HepG2 (cell line): ENCODE measurements at regions not wholly inside any gene's neighbourhood (a gene's known extent, or its start where the extent isn't known, plus 50 kb on each side); places are given as distances from the start of the nearest gene placed in this dataset.

ENCODE experiments used
- ATAC-seq: fragments of 200-7000 bp; cut with Tn5 transposase; 3 replicates; pipeline ENCODE4 v1.9.1; 2020; ENCODE audit warnings: mild to moderate bottlenecking, moderate library complexity
- BruUV-seq: library from RNA; stranded (reverse); fragments of 400-500 nt; replicated peaks from 2 replicates; lab custom pipeline; 2021; lab: Mats Ljungman, UMichigan
- CTCF ChIA-PET: fragments of 300-600 bp; formaldehyde crosslinking; extraction: SDS; loops from one replicate; lab custom pipeline; 2021; ENCODE audit warnings: low total read pairs, inconsistent platforms, low intra/inter-chr PET ratio; lab: Yijun Ruan, JAX
- POLR2A ChIA-PET: fragments of 350-600 bp; sonication (Branson Sonifier 250); formaldehyde crosslinking; loops from one replicate; lab custom pipeline; 2020; ENCODE audit warnings: antibody characterized with exemption, inconsistent platforms; lab: Yijun Ruan, JAX
- DNase-seq: peaks from one replicate; pipeline ENCODE4 v3.0.0-alpha.2; 2015; ENCODE audit warnings: low spot score
- FAIRE-seq: peaks from 3 replicates; lab custom pipeline; 2011; peaks lifted over from hg19 to GRCh38; lab: Jason Lieb, UNC
- H2AFZ ChIP-seq: one replicate; pipeline ENCODE4 v1.6.1; 2011; ENCODE audit warnings: low read length, inconsistent platforms
- H3K27ac ChIP-seq: fragments of 300-600 bp; 3 replicates; pipeline ENCODE4 v1.8.0; 2011; ENCODE audit warnings: mixed run types, mild to moderate bottlenecking, mixed read lengths, low read length, inconsistent platforms; ENCODE audit not compliant: insufficient read depth; ENCODE audit errors: extremely low read length
- H3K27me3 ChIP-seq, 2 experiments: fragments of 200-600 bp in 1 of 2; 2 replicates in 1 of 2; 3 replicates in 1 of 2; pipeline versions ENCODE4 v1.6.0 to v1.8.0; 2011; ENCODE audit warnings: low read length in 2 of 2, mild to moderate bottlenecking in 2 of 2, moderate library complexity in 2 of 2, inconsistent platforms in 1 of 2; ENCODE audit not compliant: insufficient read depth in 2 of 2, control insufficient read depth in 1 of 2
- H3K36me3 ChIP-seq, 2 experiments: fragments of 200-600 bp in 1 of 2; replicated peaks in 1 of 2; 2 replicates in 1 of 2; 3 replicates in 1 of 2; pipeline versions ENCODE4 v1.5.1 to v1.8.0; 2011; ENCODE audit warnings: low read length in 2 of 2, inconsistent platforms in 1 of 2; ENCODE audit not compliant: insufficient read depth in 2 of 2, control insufficient read depth in 1 of 2
- H3K4me1 ChIP-seq: 2 replicates; pipeline ENCODE4 v1.5.1; 2012; ENCODE audit warnings: low read length, inconsistent platforms; ENCODE audit not compliant: insufficient read depth
- H3K4me2 ChIP-seq: 2 replicates; pipeline ENCODE4 v1.6.0; 2011; ENCODE audit warnings: low read depth, low read length, inconsistent platforms
- H3K4me3 ChIP-seq, 3 experiments: fragments of 200-600 bp in 1 of 3; sonication (generic), shearing (Covaris generic) in 1 of 3; replicated peaks in 1 of 3; 2 replicates each; pipeline ENCODE4 v1.5.1; 2011 to 2016; ENCODE audit warnings: low read length in 3 of 3, inconsistent platforms in 2 of 3, low read depth in 2 of 3, mild to moderate bottlenecking in 2 of 3, control low read depth in 1 of 3, mixed read lengths in 1 of 3; ENCODE audit not compliant: insufficient read depth in 1 of 3
- H3K79me2 ChIP-seq: one replicate; pipeline ENCODE4 v1.6.1; 2011; ENCODE audit warnings: low read length, inconsistent platforms; ENCODE audit not compliant: insufficient read depth
- H3K9ac ChIP-seq: 2 replicates; pipeline ENCODE4 v1.6.0; 2011; ENCODE audit warnings: mild to moderate bottlenecking, low read depth, low read length, inconsistent platforms; ENCODE audit not compliant: insufficient read depth
- H3K9me3 ChIP-seq: 2 replicates; pipeline ENCODE4 v1.5.1; 2012; ENCODE audit warnings: mild to moderate bottlenecking, low read length
- H4K20me1 ChIP-seq: 2 replicates; pipeline ENCODE4 v1.6.0; 2011; ENCODE audit warnings: inconsistent platforms, mild to moderate bottlenecking, low read length, moderate library complexity; ENCODE audit not compliant: insufficient read depth
- DMAP1 ChIP-seq: IDR thresholded peaks from 2 replicates; pipeline ENCODE4 v1.6.1; 2016
- GATAD1 ChIP-seq: IDR thresholded peaks from 2 replicates; pipeline ENCODE4 v1.6.1; 2016; ENCODE audit warnings: missing genetic modification reagents, missing compliant biosample characterization
- GATAD2A ChIP-seq: IDR thresholded peaks from 2 replicates; pipeline ENCODE4 v1.6.1; 2016
- GLI4 ChIP-seq: sonication (generic); formaldehyde crosslinking; IDR thresholded peaks from 2 replicates; pipeline ENCODE4 v1.5.1; 2020; ENCODE audit warnings: missing genetic modification reagents, mild to moderate bottlenecking, moderate library complexity, borderline replicate concordance
- NAIF1 ChIP-seq: sonication (generic); formaldehyde crosslinking; IDR thresholded peaks from 2 replicates; pipeline ENCODE4 v1.5.0; 2020; ENCODE audit warnings: mild to moderate bottlenecking, missing genetic modification reagents, borderline replicate concordance
- SP4 ChIP-seq: sonication (generic); formaldehyde crosslinking; IDR thresholded peaks from 2 replicates; pipeline ENCODE4 v1.8.1; 2023; ENCODE audit warnings: mild to moderate bottlenecking, missing genetic modification reagents
- SYNCRIP ChIP-seq: fragments of 200-400 bp; formaldehyde crosslinking; IDR thresholded peaks from 2 replicates; pipeline ENCODE4 v1.6.1; 2018; ENCODE audit warnings: mild to moderate bottlenecking, low read depth, low read length; ENCODE audit not compliant: insufficient read depth
- TEAD3 ChIP-seq: optimal IDR thresholded peaks from 2 replicates; pipeline ENCODE3; 2016; ENCODE audit warnings: borderline replicate concordance
- ZNF143 ChIP-seq: sonication (generic); formaldehyde crosslinking; IDR thresholded peaks from 2 replicates; pipeline ENCODE4 v1.4.0; 2020; ENCODE audit warnings: missing genetic modification reagents
- ZNF235 ChIP-seq: sonication (generic); formaldehyde crosslinking; IDR thresholded peaks from 2 replicates; pipeline ENCODE4 v1.8.1; 2023; ENCODE audit warnings: mild to moderate bottlenecking, missing genetic modification reagents, borderline replicate concordance
- ZNF34 ChIP-seq: sonication (generic); formaldehyde crosslinking; IDR thresholded peaks from 2 replicates; pipeline ENCODE4 v1.4.0; 2020; ENCODE audit warnings: mild to moderate bottlenecking, missing genetic modification reagents, borderline replicate concordance
- ZNF788 ChIP-seq: sonication (generic); formaldehyde crosslinking; IDR thresholded peaks from 2 replicates; pipeline ENCODE4 v1.5.0; 2020; ENCODE audit warnings: mild to moderate bottlenecking, missing genetic modification reagents, borderline replicate concordance
- WGBS: methylation state at CpG from one replicate; pipeline ENCODE4 v1.1.6; 2017; ENCODE audit warnings: low lambda C conversion rate; 5-methylcytosine and 5-hydroxymethylcytosine counted together
- in situ Hi-C: cut with HindIII; loops from 2 replicates; pipeline ENCODE4 v1.10.0; 2017; ENCODE audit warnings: low pct_unique_long_range_greater_than_20kb; ENCODE audit not compliant: extremely low pct_ligation_motif_present
- intact Hi-C: fragments of 100-400 bp; cut with micrococcal nuclease; formaldehyde crosslinking; loops from one replicate; pipeline ENCODE4 v1.10.0; 2022; ENCODE audit not compliant: unreplicated experiment
- TF ChIP-seq, protein P1 (sequence below): IDR thresholded peaks from 2 replicates; pipeline ENCODE4 v1.6.1; 2016; ENCODE audit warnings: missing biosample characterization, missing genetic modification reagents, low read depth

DNA sequence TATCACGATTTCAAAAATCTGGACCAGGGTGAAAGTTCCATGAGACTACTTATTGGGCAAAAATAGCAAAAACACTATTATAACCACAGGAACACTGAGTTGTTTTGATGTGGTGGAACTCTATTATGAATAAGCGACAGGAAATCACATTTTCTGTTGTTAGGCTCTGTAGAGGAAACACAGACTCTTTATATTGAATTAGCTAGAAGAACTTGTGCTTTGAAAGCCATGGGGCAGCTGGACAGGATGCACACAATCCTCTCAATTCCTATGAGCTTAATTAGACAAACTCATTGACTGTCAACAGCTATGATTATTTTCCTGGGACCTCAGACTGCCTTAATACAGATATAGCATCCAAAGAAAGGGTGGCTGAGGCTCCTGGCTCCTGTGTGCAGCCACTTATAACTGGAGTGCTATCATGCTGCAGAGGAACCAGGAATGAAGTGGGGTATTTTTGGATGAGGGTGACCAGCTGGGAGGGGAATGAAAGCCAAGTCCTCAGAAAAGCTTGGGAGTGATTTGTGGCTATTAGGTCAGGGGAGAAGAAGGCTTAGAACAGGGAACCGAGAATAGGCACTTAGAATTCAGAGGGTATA, 657.3 kb downstream of the TYW1 start:
- Histone ChIP-seq H3K9ac (no peak overlapping the region), H3K36me3 (no peaks in the 10 kb centered on the region), H3K27ac (no peak overlapping the region), H3K79me2 (no peaks in the 10 kb centered on the region), H3K9me3 (no peaks in the 10 kb centered on the region), H2AFZ (no peak overlapping the region), H3K4me3 (no peak overlapping the region), H4K20me1 (no peaks in the 10 kb centered on the region), H3K27me3 (peaks cover 2 to 3% of the 10 kb centered on the region in 2 experiments; a peak in 1 of 5 replicates), H3K4me1 (no peaks in the 10 kb centered on the region), H3K4me2 (no peak overlapping the region)
- intact Hi-C loops, result no loop called here
- no peak for DNase-seq
- no peak for ATAC-seq
- 22% methylated on average over 3 of the region's 3 CpGs for WGBS
- in situ Hi-C loops, result no loop called here
- ChIA-PET CTCF (no interaction called here), POLR2A (no interaction called here)
- TF ChIP-seq ZNF143 (CRISPR knock-in tag) (no peak), GATAD2A (CRISPR knock-in tag) (no peak), ZNF34 (CRISPR knock-in tag) (no peak), NAIF1 (CRISPR knock-in tag) (no peak), ZNF788 (CRISPR knock-in tag) (no peak), TEAD3 (CRISPR knock-in tag) (no peak), GLI4 (CRISPR knock-in tag) (no peak), GATAD1 (no peak), ZNF235 (CRISPR knock-in tag) (no peak), SYNCRIP (no peak), DMAP1 (CRISPR knock-in tag) (no peak), SP4 (CRISPR knock-in tag) (no peak)
- TF ChIP-seq, protein P1, sequence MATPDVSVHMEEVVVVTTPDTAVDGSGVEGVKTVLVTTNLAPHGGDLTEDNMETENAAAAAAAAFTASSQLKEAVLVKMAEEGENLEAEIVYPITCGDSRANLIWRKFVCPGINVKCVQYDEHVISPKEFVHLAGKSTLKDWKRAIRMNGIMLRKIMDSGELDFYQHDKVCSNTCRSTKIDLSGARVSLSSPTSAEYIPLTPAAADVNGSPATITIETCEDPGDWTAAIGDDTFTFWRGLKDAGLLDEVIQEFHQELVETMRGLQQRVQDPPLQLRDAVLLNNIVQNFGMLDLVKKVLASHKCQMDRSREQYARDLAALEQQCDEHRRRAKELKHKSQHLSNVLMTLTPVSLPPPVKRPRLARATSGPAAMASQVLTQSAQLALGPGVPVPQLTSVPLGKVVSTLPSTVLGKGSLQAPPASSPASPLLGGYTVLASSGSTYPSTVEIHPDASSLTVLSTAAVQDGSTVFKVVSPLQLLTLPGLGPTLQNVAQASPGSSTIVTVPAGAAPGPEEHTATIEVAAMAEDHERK (CRISPR knock-in tag), result no peak
- BruUV-seq, result no TSS peak
- FAIRE-seq, result no peak
